Caco-2 (cell line): ENCODE measurements at regions not wholly inside any gene's neighbourhood (a gene's known extent, or its start where the extent isn't known, plus 50 kb on each side); places are given as distances from the start of the nearest gene placed in this dataset.

Experiments
- BruUV-seq: library from RNA; stranded (reverse); fragments of 400-500 nt; replicated peaks from 2 replicates; lab custom pipeline; 2021; lab: Mats Ljungman, UMichigan
- CTCF ChIA-PET: fragments of 300-600 bp; sonication (Branson Sonifier 250); formaldehyde crosslinking; loops from one replicate; lab custom pipeline; 2022; ENCODE audit warnings: antibody characterized with exemption; lab: Charles Lee
- POLR2A ChIA-PET: fragments of 300-600 bp; sonication (Branson Sonifier 250); formaldehyde crosslinking; loops from one replicate; lab custom pipeline; 2022; ENCODE audit warnings: antibody characterized with exemption; lab: Charles Lee
- DNase-seq, 2 experiments: peaks; one replicate each; pipeline versions ENCODE4 v3.0.0 to v3.0.0-alpha.2; 2020 to 2022
- H3K27me3 ChIP-seq: replicated peaks from 2 replicates; pipeline ENCODE4 v1.6.0; 2011; ENCODE audit warnings: low read length; ENCODE audit not compliant: control insufficient read depth, insufficient read depth
- H3K36me3 ChIP-seq: 2 replicates; pipeline ENCODE4 v1.5.1; 2011; ENCODE audit warnings: low read length; ENCODE audit not compliant: control insufficient read depth, insufficient read depth
- H3K4me1 ChIP-seq: fragments of 250-450 bp; sonication (Bioruptor Pico); 2 replicates; pipeline ENCODE4 v1.5.1; 2020; ENCODE audit warnings: mild to moderate bottlenecking
- H3K4me3 ChIP-seq: 2 replicates; pipeline ENCODE4 v1.5.1; 2011; ENCODE audit warnings: low read depth, mild to moderate bottlenecking, control low read depth, low read length
- H3K9me3 ChIP-seq: fragments of 250-450 bp; sonication (Bioruptor Pico); 2 replicates; pipeline ENCODE4 v1.5.1; 2020; ENCODE audit warnings: mild to moderate bottlenecking, moderate library complexity
- H3K27ac Mint-ChIP-seq: one replicate; pipeline ENCODE4 v1.8.0; 2022; ENCODE audit warnings: mixed read lengths; ENCODE audit not compliant: unreplicated experiment
- H3K27me3 Mint-ChIP-seq: one replicate; pipeline ENCODE4 v1.8.0; 2022; ENCODE audit warnings: mixed read lengths; ENCODE audit not compliant: insufficient read depth, unreplicated experiment
- H3K36me3 Mint-ChIP-seq: one replicate; pipeline ENCODE4 v1.8.0; 2022; ENCODE audit warnings: mild to moderate bottlenecking, mixed read lengths; ENCODE audit not compliant: insufficient read depth, unreplicated experiment
- H3K4me1 Mint-ChIP-seq: one replicate; pipeline ENCODE4 v1.8.0; 2022; ENCODE audit warnings: low read depth, mixed read lengths; ENCODE audit not compliant: unreplicated experiment
- H3K4me3 Mint-ChIP-seq: one replicate; pipeline ENCODE4 v1.8.0; 2022; ENCODE audit warnings: mild to moderate bottlenecking, moderate library complexity, mixed read lengths; ENCODE audit not compliant: unreplicated experiment
- H3K9me3 Mint-ChIP-seq: one replicate; pipeline ENCODE4 v1.8.0; 2022; ENCODE audit warnings: mixed read lengths; ENCODE audit not compliant: unreplicated experiment
- intact Hi-C: fragments of 100-400 bp; cut with micrococcal nuclease; formaldehyde crosslinking; loops from one replicate; pipeline ENCODE4 v1.10.0; 2022; ENCODE audit not compliant: unreplicated experiment
- TF ChIP-seq, protein P1 (sequence below), 2 experiments: fragments of 200-600 bp in 1 of 2; IDR thresholded peaks; 1 replicate in 1 of 2; 2 replicates in 1 of 2; pipeline versions ENCODE4 v1.5.1 to v1.8.0; 2011 to 2022; ENCODE audit warnings: antibody characterized with exemption in 1 of 2, control low read depth in 1 of 2, inconsistent platforms in 1 of 2, low read depth in 1 of 2, low read length in 1 of 2, mild to moderate bottlenecking in 1 of 2, moderate library complexity in 1 of 2; ENCODE audit not compliant: insufficient read depth in 1 of 2, severe bottlenecking in 1 of 2, unreplicated experiment in 1 of 2

DNA sequence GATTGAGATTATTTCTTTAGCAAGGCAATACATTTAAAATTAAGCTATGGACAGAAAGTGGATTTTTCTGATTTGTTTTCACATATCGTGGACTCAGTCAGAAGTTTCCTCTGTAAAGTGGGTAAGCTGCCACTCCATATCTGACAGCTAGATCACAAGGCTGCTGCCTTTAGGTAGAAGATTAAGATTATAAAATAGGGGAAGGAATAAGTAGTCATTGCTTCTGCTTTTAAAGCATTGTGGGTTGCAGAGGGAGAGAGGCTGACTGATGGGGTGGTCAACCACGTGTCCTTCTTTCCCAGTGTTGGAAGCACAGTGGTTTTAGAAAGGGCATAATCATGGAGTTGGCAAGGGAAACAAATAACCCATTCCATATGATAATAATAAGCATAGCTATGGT lies 74.3 kb upstream of the MOCS2 start:
- ChIA-PET CTCF (no interaction called here), POLR2A (no interaction called here)
- Mint-ChIP-seq H3K9me3 (no peaks in the 10 kb centered on the region), H3K4me3 (no peak overlapping the region), H3K36me3 (no peaks in the 10 kb centered on the region), H3K4me1 (no peaks in the 10 kb centered on the region), H3K27ac (no peak overlapping the region), H3K27me3 (peaks cover under 1% of the 10 kb centered on the region)
- no peak overlapping the region for H3K4me3 ChIP-seq
- no peaks in the 10 kb centered on the region for H3K36me3 ChIP-seq
- H3K27me3 ChIP-seq = no peaks in the 10 kb centered on the region
- TF ChIP-seq, protein P1, sequence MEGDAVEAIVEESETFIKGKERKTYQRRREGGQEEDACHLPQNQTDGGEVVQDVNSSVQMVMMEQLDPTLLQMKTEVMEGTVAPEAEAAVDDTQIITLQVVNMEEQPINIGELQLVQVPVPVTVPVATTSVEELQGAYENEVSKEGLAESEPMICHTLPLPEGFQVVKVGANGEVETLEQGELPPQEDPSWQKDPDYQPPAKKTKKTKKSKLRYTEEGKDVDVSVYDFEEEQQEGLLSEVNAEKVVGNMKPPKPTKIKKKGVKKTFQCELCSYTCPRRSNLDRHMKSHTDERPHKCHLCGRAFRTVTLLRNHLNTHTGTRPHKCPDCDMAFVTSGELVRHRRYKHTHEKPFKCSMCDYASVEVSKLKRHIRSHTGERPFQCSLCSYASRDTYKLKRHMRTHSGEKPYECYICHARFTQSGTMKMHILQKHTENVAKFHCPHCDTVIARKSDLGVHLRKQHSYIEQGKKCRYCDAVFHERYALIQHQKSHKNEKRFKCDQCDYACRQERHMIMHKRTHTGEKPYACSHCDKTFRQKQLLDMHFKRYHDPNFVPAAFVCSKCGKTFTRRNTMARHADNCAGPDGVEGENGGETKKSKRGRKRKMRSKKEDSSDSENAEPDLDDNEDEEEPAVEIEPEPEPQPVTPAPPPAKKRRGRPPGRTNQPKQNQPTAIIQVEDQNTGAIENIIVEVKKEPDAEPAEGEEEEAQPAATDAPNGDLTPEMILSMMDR (IDR thresholded peaks at IDR 0.05; ENCODE audit: insufficient read depth in 1 of 2, low read depth in 1 of 2, low read length in 1 of 2, severe bottlenecking in 1 of 2, unreplicated experiment in 1 of 2) = no peak
- no peak for DNase-seq
- BruUV-seq = no TSS peak
- intact Hi-C loops = no loop called here
- H3K4me1 ChIP-seq = no peaks in the 10 kb centered on the region
- H3K9me3 ChIP-seq = no peaks in the 10 kb centered on the region

DNA sequence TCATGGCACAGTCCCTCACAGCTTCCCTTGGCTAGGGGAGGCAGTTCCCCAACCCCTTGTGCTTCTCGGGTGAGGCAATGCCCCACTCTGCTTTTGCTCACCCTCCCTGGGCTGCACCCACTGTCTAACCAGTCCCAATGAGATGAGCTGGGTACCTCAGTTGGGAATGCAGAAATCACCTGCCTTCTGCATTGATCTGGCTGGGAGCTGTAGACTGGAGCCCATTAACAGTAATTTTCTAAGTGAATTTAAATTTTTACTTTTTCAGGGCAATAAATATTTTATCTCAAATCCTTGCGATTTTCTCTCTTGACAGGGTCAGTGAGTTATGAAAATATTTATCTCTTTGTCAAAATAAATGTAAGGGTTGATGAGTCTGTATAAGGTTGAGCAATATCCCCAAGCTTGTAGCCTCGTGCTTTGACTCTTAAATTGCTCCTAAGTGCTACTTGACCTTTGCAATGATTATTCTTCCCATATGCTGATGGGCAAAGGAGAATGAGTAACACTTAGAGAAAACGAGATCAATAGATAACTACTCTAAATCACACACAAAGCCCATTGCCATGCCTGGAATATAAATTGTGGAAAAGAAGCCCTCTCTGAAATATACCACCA lies 82.1 kb upstream of the MOCS2 start:
- no peaks in the 10 kb centered on the region for H3K36me3 ChIP-seq
- intact Hi-C loops = no loop called here
- POLR2A ChIA-PET = no interaction called here
- TF ChIP-seq, protein P1 (IDR thresholded peaks at IDR 0.05; ENCODE audit: insufficient read depth in 1 of 2, low read depth in 1 of 2, low read length in 1 of 2, severe bottlenecking in 1 of 2, unreplicated experiment in 1 of 2) = no peak
- H3K9me3 ChIP-seq = no peaks in the 10 kb centered on the region; the same call in 1 of the 2 replicates
- no peak for DNase-seq
- Mint-ChIP-seq H3K4me3 (no peak overlapping the region), H3K9me3 (no peaks in the 10 kb centered on the region), H3K36me3 (no peaks in the 10 kb centered on the region), H3K27me3 (peaks cover 6% of the 10 kb centered on the region), H3K4me1 (no peaks in the 10 kb centered on the region), H3K27ac (no peak overlapping the region)
- CTCF ChIA-PET = no interaction called here
- no TSS peak for BruUV-seq
- no peaks in the 10 kb centered on the region for H3K4me1 ChIP-seq
- H3K27me3 ChIP-seq = no peaks in the 10 kb centered on the region
- no peak overlapping the region for H3K4me3 ChIP-seq

DNA sequence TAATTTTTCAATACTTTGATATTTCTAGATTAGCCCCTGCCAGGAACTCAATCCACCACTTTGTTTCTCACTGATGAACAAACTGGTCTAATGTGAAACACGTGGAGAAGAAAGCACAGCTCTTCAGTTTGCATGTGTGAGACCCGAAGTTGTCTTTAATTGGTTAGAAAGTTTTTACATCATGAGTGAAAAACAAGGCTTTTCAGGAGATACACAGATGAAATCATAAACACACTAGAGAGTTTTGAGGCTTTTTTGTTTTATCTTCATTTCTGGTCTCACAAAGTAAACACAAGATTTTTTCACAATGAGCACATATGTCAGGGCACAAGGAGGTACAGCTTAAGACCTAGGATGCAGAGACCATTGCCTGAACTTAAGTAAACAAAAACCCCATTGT lies 84.5 kb upstream of the MOCS2 start:
- no peaks in the 10 kb centered on the region for H3K4me1 Mint-ChIP-seq
- intact Hi-C loops = no loop called here
- BruUV-seq = no TSS peak

More for the DNA sequence above, 84.5 kb upstream of the MOCS2 start:
- ChIA-PET POLR2A (no interaction called here), CTCF (no interaction called here)
- no peak for DNase-seq
- H3K9me3 ChIP-seq = no peaks in the 10 kb centered on the region; the same call in 1 of the 2 replicates
- no peaks in the 10 kb centered on the region for H3K36me3 ChIP-seq
- Mint-ChIP-seq H3K27me3 (peaks cover 10% of the 10 kb centered on the region), H3K9me3 (no peaks in the 10 kb centered on the region), H3K4me3 (no peak overlapping the region), H3K36me3 (no peaks in the 10 kb centered on the region), H3K27ac (no peak overlapping the region)
- no peaks in the 10 kb centered on the region for H3K27me3 ChIP-seq
- TF ChIP-seq, protein P1 (IDR thresholded peaks at IDR 0.05; ENCODE audit: insufficient read depth in 1 of 2, low read depth in 1 of 2, low read length in 1 of 2, severe bottlenecking in 1 of 2, unreplicated experiment in 1 of 2) = no peak
- H3K4me3 ChIP-seq = no peak overlapping the region
- H3K4me1 ChIP-seq = no peaks in the 10 kb centered on the region
